Kidney (tissue), 13 donors: ENCODE measurements at regions not wholly inside any gene's neighbourhood (a gene's known extent, or its start where the extent isn't known, plus 50 kb on each side); places are given as distances from the start of the nearest gene placed in this dataset.
A peak's percentile ranks its signal among the peaks of the same experiment; 100 is the strongest.

ENCODE experiments used
- DNase-seq, 5 donors: peaks; one replicate each; pipeline ENCODE4 v3.0.0-alpha.2; 2013 to 2020
- FAIRE-seq: peaks from 2 replicates; lab custom pipeline; 2012; peaks lifted over from hg19 to GRCh38; lab: Jason Lieb, UNC
- H3K27ac ChIP-seq, 2 donors: one replicate each; pipeline ENCODE4 v1.7.0; 2013; ENCODE audit warnings: low read depth in 2 of 2, low read length in 2 of 2, inconsistent platforms in 1 of 2
- H3K27me3 ChIP-seq: one replicate; pipeline ENCODE4 v1.7.1; 2013; ENCODE audit warnings: low read length, inconsistent platforms; ENCODE audit not compliant: control insufficient read depth, insufficient read depth
- H3K36me3 ChIP-seq, 3 donors: one replicate each; pipeline versions ENCODE4 v1.7.0 to v1.7.1; 2013; ENCODE audit warnings: low read length in 3 of 3, control low read depth in 1 of 3, inconsistent platforms in 1 of 3; ENCODE audit not compliant: insufficient read depth in 3 of 3, control insufficient read depth in 2 of 3
- H3K4me1 ChIP-seq, 3 donors: one replicate each; pipeline versions ENCODE4 v1.7.0 to v1.7.1; 2013; ENCODE audit warnings: low read length in 3 of 3, inconsistent platforms in 1 of 3, low read depth in 1 of 3; ENCODE audit not compliant: control insufficient read depth in 2 of 3, insufficient read depth in 2 of 3
- H3K4me3 ChIP-seq, 3 donors: one replicate each; pipeline versions ENCODE4 v1.7.0 to v1.8.1; 2013; ENCODE audit warnings: low read length in 3 of 3, control low read depth in 1 of 3, inconsistent platforms in 1 of 3
- H3K9ac ChIP-seq, 3 donors: one replicate each; pipeline versions ENCODE4 v1.7.0 to v1.7.1; 2013; ENCODE audit warnings: low read length in 3 of 3, control low read depth in 1 of 3, inconsistent platforms in 1 of 3
- H3K9me3 ChIP-seq, 3 donors: one replicate each; pipeline versions ENCODE4 v1.7.0 to v1.7.1; 2013; ENCODE audit warnings: low read length in 3 of 3, control low read depth in 1 of 3, inconsistent platforms in 1 of 3; ENCODE audit not compliant: control insufficient read depth in 2 of 3, insufficient read depth in 1 of 3
- intact Hi-C: fragments of 100-400 bp; cut with DNase I; formaldehyde crosslinking; loops from one replicate; pipeline ENCODE4 v1.11.1; 2022
- TF ChIP-seq, protein P1 (sequence below): IDR thresholded peaks from 3 replicates; pipeline ENCODE4 v1.5.1; 2012; ENCODE audit warnings: mild to moderate bottlenecking, moderate library complexity, borderline replicate concordance; ENCODE audit not compliant: insufficient read depth; ENCODE audit errors: extremely low read depth
- donor health status: control.
- donor health status: control.
- donor health status: control.
- donor health status: control.
- donor health status: control.
- donor health status: DM: yes; HTN: yes; CAD: no.
- donor health status: Normal renal cell carcinoma (clear cell type).

DNA sequence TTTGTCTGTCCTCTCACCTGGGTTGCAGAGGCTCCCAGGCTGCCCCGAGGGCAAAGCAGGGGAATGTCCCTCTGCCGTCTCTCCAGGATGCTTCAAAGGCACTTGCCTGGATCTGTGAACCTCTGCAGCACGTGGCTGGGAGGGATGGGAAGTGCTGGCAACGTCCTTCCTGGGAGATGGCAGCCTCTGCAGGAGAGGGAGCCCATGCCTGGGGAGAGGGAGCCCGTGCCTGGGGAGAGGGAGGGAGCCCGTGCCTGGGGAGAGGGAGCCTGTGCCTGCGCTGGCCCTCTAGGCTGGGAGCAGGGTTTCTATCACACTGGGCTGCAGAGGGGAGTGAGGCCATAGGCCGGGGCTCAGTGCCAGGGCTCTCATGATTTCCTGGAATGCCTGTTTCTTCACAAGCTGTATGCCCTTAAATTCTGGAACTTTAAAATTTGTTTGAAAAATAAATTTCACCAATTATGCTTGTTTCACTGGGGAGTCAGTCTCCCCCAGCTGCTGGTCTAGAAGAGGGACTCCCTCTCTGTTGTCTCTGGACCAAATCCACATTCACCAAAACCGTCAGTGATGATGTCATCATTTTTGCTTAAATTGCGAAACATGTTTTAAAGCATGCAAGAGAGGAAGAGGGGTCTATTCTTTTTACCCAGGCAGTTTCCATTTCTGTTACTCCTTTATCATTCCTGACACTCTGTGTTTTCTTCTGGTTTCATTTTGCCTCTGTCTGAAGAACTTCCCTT is 135.7 kb downstream of the DNAJB6 start:
- intact Hi-C loops: no loop called here
- Histone ChIP-seq H3K9me3 (peaks cover 0 to 15% (median 0%) of the 10 kb centered on the region in 3 donors), H3K27ac (no peak overlapping the region), H3K4me3 (no peak overlapping the region), H3K9ac (no peak overlapping the region), H3K27me3 (no peaks in the 10 kb centered on the region), H3K36me3 (no peaks in the 10 kb centered on the region), H3K4me1 (no peaks in the 10 kb centered on the region)
- FAIRE-seq: no peak
- TF ChIP-seq, protein P1, sequence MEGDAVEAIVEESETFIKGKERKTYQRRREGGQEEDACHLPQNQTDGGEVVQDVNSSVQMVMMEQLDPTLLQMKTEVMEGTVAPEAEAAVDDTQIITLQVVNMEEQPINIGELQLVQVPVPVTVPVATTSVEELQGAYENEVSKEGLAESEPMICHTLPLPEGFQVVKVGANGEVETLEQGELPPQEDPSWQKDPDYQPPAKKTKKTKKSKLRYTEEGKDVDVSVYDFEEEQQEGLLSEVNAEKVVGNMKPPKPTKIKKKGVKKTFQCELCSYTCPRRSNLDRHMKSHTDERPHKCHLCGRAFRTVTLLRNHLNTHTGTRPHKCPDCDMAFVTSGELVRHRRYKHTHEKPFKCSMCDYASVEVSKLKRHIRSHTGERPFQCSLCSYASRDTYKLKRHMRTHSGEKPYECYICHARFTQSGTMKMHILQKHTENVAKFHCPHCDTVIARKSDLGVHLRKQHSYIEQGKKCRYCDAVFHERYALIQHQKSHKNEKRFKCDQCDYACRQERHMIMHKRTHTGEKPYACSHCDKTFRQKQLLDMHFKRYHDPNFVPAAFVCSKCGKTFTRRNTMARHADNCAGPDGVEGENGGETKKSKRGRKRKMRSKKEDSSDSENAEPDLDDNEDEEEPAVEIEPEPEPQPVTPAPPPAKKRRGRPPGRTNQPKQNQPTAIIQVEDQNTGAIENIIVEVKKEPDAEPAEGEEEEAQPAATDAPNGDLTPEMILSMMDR: no peak
- DNase-seq: peak in 2 of 5 donors; percentile 3 to 11

DNA sequence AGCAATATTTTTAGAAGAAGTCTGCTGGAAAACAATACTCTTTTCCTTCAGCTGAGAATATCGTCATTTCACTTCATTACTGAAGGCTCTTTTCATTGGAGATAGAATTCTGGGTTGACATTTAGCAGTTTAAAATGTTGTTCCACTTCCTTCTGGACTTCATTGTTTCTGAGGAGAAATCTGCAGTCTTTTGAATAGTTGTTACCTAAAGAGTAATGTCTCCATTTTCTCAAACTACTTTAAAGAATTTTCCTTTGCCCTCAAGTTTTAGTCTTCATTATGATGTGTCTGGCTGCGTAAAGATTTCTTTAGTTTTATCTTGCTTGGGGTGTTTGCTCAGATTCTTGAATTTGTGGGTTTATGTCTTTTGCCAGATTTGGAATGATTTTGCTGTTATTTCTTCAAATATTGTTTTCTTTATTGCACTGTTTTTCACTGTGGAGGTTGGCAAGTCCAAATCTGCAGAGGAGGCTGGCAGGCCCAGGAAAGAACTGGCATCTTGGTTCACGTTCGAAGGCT is 136.3 kb downstream of the DNAJB6 start:
- FAIRE-seq: no peak
- intact Hi-C loops: no loop called here

DNA sequence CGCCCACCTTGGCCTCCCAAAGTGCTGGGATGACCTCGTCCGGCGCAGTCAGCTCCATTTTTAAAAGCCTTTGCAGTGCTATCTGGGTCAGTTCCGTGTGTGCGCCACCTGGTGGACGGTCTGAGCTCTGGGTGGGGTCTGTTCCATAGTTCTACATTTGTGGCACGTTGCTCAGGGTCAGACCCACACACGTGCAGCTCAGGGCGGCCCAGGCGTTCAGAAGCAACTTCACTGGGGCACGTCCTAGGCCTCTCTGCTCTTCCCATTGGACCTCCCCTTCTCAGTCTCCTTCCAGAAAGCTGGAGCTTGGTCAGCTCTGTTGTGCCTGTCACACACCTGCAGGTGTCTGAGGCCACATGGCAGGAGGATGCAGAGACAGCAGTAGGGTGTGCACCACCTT is 137.9 kb downstream of the DNAJB6 start:
- TF ChIP-seq, protein P1: peak; percentile 3
- FAIRE-seq (no peak), DNase-seq (peak in 2 of 5 donors; percentile 8 to 28)
- no peaks in the 10 kb centered on the region for H3K4me1 ChIP-seq
- no peak overlapping the region for H3K9ac ChIP-seq
- no peaks in the 10 kb centered on the region for H3K36me3 ChIP-seq
- peaks cover 0 to 15% (median 0%) of the 10 kb centered on the region in 3 donors for H3K9me3 ChIP-seq
- no peak overlapping the region for H3K27ac ChIP-seq
- intact Hi-C loops: no loop called here
- H3K27me3 ChIP-seq: no peaks in the 10 kb centered on the region
- no peak overlapping the region for H3K4me3 ChIP-seq

More for the DNA sequence above, 136.3 kb downstream of the DNAJB6 start:
- H3K4me3 ChIP-seq: no peak overlapping the region
- TF ChIP-seq, protein P1: no peak
- H3K4me1 ChIP-seq: no peaks in the 10 kb centered on the region
- H3K27me3 ChIP-seq: no peaks in the 10 kb centered on the region
- no peak overlapping the region for H3K27ac ChIP-seq
- DNase-seq: no peak
- H3K9me3 ChIP-seq: peaks cover 0 to 15% (median 0%) of the 10 kb centered on the region in 3 donors
- H3K9ac ChIP-seq: no peak overlapping the region
- no peaks in the 10 kb centered on the region for H3K36me3 ChIP-seq
